Activated CD8-positive, alpha-beta memory T cell treated with anti-CD3 and anti-CD28 coated beads for 1 hour (primary cell): ENCODE measurements at regions not wholly inside any gene's neighbourhood (a gene's known extent, or its start where the extent isn't known, plus 50 kb on each side); places are given as distances from the start of the nearest gene placed in this dataset.

Experiments used
- DNase-seq, 2 donors: peaks; one replicate each; pipeline ENCODE4 v3.0.0-alpha.2; 2020; ENCODE audit warnings: low read depth in 1 of 2; ENCODE audit errors: extremely low read depth in 1 of 2

DNA sequence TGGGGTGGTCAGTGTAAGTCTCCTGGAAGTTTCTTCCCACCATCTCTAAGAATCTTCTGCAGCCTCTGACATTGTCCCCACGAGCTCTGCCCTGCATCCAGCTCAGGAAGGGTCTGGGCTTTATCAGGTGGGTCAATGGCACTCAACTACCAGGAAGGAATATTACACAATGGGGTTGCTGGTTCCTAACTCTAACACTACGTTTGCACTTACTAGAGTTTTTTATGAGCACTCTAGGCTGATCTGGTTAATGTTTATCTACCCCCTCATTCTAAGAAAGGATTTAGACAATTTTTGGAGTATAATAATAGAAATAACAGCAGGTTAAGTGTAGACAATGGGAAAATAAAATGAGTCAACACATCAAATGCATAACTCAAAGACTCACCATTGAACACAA, 411.1 kb upstream of the RGMA start:
- DNase-seq: no peak

DNA sequence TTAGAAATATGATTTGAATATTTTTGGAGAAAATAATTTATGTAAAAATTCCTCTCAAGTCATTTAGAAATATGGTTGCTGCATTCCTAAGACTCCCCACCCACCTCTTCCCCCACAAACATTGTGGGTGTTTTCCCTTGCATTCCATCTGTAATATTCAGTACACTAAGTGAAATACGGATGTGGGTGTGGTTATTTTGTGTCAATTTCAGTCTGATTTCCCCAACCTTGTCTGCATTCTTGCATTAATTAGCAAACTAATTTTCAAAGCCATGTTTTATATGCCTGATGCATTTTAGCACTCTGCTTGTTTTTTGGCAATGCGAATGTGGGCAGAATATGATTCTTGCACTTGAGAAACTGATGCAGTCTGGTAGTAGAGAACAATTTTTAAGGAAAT, 408.3 kb upstream of the RGMA start:
- DNase-seq: no peak

DNA sequence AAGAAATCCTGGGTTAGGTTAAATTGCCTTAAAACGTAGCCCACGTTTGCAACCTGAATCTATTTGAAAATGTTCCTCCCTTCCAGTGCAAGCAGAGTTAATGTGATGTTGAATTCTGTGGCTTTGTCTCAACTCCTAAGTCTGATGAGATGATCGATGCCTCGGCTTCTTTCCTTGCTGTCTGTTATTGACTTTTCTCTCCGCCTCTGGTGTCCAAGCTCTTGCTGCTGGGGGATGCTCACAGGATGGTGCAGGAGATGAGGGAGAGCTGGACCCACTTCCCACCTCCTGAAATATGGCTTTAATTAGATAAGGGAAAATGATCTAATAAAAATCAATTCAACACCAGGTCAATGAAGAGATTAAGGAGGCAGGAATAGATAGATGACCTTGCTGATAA, 407.9 kb upstream of the RGMA start:
- DNase-seq: no peak

DNA sequence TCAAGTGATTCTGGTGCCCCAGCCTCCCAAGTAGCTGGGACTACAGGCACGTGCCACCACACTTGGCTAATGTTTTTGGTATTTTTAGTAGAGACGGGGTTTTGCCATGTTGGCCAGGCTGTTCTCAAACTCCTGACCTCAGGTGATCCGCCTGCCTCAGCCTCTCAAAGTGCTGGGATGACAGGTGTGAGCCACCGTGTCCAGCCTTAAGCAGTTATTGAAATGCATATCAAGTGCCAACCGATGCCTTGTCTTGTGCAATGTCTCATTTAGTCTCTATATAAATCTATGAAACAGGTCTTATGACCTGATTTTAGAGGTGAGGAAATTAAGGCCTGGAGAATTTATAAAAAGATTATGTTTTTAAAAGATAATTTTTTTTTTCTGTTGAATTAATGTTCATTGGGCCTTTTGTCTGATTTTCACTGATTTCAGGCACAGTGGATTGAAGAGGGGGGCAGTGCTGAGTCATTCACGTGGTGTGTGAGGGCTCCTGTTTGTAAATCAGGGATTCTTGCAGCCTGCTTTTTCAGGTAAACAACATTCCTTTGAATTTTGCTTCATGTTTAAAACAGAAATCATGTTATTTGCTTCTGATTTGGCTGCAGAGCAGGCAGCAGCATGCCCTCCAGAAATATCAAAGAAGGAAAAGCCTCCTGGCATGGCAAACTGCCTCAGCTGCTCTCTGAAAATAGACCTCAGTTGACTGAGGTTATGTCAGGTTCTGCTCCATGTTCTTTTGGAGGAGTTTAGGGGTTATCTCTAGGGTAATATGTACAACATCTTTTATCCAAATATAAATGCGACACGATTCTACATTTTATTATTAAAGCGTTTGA, 407.0 kb upstream of the RGMA start:
- DNase-seq: no peak

DNA sequence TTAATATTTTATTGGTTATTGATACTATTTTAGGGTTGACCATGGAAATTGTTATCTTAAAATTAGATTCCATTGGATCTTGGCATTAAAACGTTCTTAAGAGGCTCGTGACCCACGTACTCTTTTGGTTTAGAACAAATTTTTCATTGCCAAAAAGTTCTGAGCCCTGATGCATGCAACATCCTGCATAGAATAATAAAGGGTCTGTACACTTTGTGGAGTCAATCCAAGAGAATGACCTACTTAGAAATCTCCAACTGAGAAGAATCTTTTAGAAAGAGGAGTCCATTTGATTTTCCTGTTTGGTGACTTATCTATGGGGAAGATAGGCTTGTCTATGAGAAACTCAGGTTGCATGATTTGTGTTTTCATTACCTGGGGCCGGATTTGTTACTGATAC, 404.2 kb upstream of the RGMA start:
- DNase-seq: no peak

DNA sequence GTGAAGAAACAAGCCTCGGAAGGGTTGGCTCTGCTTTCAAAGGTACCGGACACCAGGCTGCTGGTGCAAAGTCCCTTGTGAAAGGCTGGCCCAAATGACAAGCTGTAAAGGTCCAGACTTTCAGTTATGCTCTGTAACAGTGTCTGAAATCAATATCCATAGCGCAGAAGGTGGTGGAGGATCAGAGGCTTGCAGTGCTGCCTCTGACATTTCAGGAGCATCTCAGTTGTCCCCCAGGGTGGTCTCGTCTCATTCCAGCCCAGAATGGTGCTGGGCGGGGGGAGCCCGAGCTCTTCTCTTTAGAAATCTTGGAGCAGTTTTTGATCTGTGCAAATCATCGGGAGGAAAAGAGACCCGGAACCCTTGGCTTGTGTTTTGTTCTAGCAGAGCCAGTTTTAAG, 402.3 kb upstream of the RGMA start:
- DNase-seq: no peak

DNA sequence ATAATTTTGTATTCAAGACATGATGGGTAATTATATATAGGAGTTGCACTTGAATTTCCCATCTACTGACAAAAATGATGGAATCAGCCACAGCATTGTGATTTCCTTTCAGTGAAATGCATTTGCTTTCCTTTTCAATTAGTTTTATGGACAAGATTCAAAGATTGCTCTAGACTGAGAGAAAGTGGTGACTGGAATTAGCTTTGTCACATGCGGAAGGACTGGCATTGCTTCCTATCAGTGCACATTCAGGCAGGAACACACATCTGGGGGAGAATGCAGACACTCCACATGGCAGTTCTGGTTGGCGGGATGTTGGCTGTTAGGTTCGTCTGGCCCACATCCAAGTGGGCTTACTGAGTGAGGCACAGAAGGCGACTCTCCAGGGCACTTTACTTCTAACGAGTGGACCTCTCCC, 399.3 kb upstream of the RGMA start:
- no peak for DNase-seq

DNA sequence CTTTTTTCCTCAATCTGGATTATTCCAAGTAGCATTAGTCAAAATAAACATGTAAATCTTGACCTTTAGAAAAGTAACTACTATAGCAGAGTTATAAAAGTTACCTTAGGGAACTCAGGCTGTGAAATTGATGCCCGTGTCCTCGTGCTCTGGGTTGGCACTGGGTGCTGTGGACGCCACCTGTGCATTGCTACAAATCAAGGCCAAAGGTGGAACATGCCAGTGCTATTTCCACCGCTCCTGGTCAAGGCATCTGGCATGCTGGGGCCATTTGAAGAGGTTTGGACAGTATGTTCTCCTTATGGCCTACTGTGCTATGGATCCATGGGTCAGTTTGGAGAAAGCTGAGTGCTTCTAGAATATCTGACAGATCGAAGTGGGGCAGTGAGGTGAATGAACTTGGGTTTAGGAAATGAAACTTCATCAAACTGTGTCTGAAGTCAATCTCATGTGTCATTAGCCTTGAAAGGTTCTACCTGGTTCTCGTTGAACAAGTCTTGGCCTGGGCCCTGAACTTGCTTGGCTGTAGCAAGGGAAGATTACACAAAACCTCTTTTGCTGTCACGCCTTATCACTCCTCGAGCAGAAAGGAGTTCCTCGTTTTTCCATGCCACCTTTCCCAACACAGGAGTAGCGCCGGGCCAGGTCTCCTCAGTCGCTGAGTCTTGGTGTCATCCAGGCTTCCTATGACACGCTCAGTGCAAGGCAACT, 397.6 kb upstream of the RGMA start:
- DNase-seq: no peak

DNA sequence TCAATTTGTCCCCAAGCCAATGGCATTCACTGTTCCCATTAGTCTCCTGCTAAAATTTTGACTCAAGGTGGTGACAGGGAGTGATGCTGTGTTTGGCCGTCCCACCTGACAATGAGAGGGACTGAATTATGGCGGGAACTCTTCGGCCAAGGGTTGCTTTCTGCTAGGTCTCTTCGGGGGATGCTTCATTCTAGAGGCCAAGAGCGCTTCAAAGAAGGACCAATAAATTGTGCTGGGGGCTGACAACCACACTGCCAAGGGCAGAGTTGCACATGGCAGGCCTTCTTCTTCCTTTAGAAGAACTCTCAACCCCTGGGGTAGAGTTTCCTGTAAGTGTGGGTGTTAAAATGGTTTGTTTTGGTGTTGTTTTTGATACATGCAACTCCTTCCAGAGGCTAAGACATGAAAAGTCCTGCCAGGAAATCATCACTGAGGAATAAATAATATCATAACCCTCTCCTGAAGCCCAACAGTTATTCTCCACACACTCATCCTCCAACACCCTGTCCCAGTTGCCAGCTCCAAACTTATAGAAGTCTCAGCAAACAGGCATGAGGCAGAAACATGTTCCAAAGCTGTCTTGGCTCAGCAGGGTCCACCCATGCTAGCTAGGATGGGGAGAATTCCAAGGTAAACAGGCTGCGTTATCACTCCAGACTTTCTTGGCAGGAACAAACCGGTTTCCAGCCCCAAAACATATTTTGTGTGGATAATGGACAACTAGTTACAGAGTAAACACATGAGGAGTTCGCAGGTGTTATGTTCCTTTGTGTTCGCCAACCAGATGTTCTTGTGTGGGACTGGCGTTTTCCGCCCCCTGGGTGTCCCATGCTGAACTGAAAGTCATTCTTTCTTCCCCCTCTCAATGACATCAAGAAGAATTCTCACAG, 396.7 kb upstream of the RGMA start:
- DNase-seq: no peak

DNA sequence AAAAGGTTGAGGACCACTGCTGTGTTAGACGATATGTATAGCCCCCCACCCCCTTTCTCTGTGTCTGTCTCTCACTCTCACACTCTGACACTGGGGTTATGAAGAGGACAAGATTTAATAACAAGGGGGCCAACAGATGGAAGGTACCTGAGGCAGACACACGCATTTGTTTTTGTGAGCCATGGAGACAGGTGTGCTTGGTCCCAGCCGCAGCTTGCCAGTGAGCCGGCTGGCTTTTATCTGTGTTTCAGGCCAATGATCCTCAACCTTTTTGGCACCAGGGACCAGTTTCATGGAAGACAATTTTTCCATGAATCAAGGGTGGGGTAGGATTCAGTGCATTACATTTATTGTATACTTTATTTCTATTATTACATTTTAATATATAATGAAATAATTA, 394.9 kb upstream of the RGMA start:
- no peak for DNase-seq

DNA sequence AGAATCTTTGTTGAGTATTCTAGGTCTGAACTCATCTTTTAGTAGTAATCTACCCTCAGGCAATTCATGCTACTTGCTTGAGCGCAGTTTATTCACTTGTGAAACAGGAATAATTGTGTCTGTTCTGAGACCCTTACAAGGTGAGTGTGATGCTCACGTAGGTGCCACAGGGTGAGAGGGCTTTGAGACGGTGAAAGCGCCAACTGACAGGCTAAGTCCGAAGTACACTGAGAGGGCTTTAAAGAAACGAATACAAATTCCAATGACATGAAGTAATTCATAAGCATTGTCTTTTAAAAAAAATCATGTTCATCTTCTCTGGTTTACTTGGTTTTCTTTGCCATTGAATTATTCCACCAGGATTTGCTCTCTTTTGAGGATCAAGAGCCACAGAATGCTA, 393.7 kb upstream of the RGMA start:
- no peak for DNase-seq

DNA sequence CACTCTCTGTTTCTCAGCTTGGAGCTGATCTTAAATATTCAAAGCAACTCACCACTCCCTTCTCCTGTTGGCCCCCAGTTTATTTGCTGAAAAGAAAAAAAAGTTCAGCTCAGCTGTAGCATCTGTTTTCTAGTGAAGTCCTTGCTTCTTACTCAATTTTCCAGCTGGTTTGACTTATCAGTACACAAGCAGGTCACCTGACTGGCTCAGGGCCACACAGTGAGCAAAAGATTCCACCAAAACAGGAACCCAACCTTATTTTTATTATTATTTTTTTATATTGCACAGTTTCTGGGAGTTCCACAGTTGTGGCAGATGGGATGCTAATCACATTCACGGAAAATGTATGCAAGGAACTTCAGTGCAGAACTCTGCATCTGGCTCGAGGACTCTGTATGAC, 390.7 kb upstream of the RGMA start:
- DNase-seq: no peak

DNA sequence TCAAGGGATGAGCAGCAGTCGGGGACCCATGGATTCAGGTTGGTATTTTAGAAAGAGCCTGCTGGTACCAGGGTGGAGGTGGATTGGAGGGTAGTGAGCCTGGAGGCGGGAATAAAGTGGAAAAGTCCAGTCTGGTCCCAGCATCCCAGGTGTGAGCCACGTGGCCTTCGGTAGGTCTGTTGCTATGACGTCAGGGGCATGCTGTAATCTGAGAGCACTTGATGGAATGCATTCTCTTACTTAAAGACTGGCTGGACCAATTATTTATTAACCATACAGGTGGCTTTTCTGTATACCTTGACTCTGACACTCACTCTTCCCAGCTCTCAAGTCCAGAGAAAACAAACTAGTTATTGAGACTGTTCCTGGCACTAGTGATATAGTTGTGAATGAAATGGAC, 389.9 kb upstream of the RGMA start:
- no peak for DNase-seq

DNA sequence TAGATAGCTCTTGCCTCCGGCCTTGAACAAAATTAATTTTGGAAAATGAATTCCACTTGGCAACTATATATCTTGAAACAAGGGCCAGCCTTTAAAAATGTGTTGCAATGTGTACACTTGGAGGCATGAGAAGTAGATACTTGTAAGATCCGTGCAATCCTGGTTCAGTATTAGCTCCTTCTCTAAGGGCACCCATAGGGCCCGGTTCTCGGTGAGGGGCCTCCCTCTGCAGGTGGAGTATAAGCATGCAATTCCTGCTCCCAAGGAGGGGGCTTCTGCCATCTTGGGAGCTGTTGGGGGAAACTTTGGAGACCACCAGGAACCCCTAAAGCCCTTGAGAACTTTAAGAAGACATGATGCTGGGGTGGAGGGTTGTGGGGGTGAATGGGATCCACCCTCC, 388.7 kb upstream of the RGMA start:
- DNase-seq: no peak

DNA sequence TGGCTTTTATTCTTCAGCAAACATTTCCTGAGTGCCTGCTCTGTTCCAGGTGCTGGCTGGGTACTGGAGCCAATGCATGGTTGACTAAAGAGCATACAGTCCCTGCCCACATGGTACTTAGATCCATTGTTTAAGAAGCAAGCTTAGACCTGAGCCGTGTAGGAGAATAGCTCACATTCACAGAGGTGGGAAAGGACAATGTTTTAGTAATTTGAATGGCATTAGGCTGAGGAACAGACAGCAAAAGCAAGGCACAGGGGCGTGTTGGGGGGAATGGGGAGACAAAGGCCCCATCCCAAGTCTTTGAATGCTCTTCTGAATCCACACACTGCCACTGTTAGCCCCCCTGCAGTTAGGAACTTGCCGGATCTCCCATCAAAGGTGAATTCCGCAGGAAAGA, 388.2 kb upstream of the RGMA start:
- no peak for DNase-seq

DNA sequence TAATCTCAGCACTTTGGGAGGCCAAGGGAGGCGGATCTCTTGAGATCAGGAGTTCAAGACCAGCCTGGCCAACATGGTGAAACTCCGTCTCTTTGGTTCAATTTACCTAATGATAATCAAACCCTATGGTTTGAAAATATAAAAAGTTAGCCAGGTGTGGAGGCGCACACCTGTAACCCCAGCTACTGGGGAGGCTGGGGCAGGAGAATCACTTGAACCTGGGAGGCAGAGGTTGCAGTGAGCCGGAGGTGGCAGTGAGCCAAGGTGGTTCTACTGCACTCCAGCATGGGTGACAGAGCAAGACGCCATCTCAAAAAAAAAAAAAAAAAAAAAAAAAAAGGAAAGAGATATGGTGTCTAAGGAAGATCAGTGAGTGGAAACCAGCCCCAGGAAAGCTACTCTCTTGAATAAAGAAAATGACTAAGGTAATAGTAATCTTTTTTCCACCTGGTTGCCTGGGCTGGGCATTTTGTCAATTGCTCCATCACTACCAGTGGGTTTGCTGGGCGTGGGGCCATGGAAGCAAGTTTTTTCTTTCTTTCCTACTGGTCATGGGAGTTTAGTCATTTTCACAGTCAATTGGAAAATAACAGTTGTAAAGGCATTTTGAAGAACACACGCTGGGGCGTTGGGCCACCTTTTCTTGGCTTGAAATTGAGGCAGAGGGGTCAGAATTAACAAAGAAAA, 387.6 kb upstream of the RGMA start:
- DNase-seq: no peak

DNA sequence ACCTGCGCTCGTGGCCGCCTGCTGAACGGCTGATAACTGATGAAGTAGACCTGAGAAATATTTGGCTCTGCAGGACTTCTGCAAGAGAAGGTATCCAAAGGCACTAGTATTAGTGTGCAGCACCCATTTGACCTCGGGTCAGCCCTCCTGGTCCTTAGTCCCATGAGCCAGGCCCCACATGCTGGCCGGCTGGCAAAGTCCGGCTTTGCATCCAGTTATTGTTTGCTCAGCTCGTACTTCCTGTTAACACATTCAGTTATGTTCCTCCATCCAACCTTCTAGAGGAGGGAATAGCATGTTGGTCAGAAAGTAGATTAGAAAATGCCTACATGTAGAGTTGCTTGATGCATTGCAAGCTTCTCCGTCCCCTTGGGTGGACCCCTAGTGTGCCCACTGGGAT, 385.7 kb upstream of the RGMA start:
- DNase-seq: no peak

DNA sequence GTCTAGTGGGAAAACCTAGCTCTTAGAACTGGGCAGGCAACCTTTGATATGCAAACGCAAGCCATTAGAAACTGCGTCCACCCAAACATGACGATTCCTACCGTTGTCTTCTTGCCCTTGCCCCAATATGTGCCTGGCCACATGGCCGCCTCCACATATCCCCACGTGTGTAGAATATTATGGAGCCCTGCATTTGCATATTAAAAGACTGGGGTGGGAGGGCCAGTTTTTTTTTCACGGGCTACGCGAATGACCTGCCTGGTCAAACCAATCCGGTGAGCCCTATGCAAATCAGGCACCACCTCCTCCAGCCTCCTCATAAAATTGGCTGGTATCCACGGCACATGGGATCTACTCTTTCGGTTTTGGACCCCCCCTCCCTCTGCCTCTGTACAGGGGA, 381.0 kb upstream of the RGMA start:
- no peak for DNase-seq

DNA sequence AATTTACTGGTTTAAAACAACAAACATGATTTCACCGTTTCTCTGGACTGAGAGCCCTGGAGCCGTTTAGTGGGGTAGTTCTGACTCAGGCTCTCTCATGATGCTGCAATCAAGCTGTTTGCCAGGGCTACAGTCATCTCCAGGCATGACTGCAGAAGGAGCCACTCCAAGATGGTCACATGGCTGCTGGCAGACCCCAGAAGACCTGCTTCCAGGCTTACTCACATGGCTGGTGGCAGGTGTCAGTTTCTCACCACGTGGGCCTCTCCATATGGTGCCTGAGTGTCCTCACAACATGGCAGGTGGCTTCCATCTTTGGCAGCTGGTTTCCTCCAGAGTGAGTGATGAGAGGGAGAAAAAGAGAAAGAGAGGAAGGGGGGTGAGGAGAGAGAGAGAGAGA, 378.3 kb upstream of the RGMA start:
- DNase-seq: no peak

DNA sequence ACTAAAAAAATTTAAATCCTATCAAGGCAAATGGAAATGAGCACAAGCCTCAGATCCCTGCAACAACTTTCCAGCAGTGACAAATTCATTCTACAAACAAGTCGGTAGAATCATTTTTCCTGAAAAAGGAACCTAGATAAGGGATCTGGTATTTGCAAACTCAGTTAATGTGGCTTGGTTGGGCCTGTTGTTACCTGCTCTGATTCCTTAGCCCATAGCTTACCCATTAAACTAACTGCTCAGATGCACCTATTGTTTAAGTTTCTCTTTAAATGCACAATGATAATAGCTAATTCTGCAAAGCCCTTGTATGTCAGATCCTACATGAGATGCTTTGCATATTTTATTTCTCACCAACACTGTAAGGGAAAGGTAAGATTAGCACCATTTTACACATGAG, 377.4 kb upstream of the RGMA start:
- DNase-seq: no peak

DNA sequence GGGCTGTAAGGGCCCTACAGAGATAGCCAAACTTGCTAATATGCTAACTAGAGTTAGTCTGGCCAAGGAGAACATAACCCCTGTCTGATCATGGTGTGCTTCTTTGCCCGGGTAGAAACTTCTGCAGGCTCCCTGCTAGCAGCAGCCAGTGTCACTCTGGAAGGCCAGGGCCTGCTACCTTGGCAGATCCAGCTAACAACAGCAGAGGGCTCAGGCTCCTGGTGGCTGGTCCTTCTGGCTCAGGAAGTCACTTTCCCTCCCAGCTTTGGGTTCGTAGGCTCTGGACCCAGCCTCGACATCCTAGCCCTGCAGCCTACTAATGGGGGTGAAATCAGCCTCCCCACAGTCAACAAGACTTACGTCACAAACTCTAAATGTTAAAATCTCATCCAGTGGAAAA, 373.7 kb upstream of the RGMA start:
- DNase-seq: no peak
